ENCODE measurements at regions not wholly inside any gene's neighbourhood (a gene's known extent, or its start where the extent isn't known, plus 50 kb on each side); places are given as distances from the start of the nearest gene placed in this dataset.
"Not testable (repeated sequence)": the region's sequence is repeated elsewhere in the genome, so short reads cannot be mapped to it uniquely, and the experiment has no call there.

DNA sequence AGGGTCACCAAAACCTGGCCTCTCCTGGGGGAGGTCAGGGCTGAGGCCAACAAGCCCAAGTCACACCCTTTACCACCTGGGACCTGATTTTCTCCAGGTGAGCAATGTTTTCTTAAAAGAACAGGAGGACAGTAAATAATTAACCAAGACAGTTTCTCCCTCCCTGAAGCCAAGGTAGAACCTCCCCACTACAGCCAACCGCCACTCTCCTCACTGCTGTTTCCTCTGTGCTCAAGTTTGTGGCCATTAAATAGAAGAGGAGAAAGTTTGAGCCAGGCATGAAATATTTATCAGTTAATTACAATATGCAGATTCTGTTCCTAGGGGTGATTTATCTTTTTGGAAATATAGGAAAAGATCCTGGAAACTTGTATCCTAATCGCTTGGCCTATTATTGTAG lies 150.6 kb upstream of the ANKRD20A1 start:
- DNase-seq (ENCODE audit: low read depth), result not testable (repeated sequence)

DNA sequence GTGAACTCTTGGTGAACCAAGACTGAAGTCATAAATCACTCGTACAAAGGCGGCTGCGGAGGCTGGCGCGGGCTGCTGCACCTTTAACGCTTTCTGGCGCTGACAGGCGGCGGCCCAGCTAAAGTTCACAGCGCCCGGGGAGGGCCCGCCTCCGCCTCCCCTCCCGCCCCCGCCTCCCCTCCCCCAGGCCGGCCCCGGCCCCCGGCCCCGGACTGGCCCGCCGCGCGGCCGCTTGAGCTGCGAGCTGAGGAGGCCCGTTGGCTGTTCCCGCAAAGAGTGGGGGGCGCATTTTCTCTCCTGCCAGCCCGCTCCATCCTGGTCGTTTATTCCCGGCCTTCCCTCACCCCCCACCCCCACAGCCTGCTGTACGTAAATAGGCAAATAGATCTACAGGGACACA lies 147.3 kb upstream of the ANKRD20A1 start:
- not testable (repeated sequence) for DNase-seq (ENCODE audit: low read depth)

GRCh38 chr9:67711931-67712330 lies 146.8 kb upstream of the ANKRD20A1 start:
- DNase-seq (ENCODE audit: low read depth), result not testable (repeated sequence)

GRCh38 chr9:67712956-67713355 lies 145.8 kb upstream of the ANKRD20A1 start:
- not testable (repeated sequence) for DNase-seq (ENCODE audit: low read depth)

GRCh38 chr9:67717830-67718388 lies 140.8 kb upstream of the ANKRD20A1 start:
- peak; percentile 26 for DNase-seq (ENCODE audit: low read depth)

DNA sequence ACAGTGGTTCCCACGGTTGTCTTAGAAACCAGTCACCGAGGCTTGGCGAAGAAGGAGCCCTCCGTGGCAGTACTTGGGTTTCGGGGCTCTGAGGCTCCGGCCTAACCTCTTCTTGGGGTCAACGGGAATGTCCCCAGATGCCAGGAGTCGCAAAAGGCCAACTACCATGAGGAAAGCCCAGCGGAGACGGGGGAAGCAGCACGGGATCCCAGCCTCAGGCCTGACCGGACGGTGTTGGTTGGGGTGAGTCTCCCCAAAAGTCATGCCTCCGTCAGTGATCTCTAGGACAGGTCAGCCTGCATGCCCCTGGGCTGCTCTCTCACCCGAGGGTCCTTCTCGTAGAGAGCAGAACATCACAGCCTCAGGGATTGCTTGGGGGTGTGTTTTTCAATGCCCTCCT lies 138.2 kb upstream of the ANKRD20A1 start:
- not testable (repeated sequence) for DNase-seq (ENCODE audit: low read depth)

GRCh38 chr9:67722460-67723090 lies 136.2 kb upstream of the ANKRD20A1 start:
- not testable (repeated sequence) for DNase-seq (ENCODE audit: low read depth)

GRCh38 chr9:67723185-67723584 lies 135.5 kb upstream of the ANKRD20A1 start:
- not testable (repeated sequence) for DNase-seq (ENCODE audit: low read depth)

DNA sequence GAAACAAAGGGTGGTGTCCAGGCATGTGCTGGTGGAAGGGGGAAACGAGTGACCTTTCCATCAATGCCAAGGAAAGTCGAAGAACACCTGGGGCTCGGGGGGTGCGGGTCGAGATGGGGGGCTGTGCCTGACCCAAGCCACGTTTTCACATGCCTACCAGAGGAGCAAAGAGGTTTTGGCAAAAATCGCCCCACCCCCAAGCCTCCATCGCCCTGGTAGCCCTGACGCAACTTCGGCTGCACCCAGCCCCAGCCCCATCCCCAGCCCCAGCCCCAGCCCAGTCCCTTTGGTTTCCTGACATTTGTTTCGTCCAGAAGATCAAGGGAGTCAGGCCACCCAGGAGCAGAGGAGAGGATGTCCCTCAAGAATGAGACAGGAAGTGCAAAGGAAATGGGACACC lies 133.8 kb upstream of the ANKRD20A1 start:
- DNase-seq (ENCODE audit: low read depth), result not testable (repeated sequence)

GRCh38 chr9:67726213-67726988 lies 132.3 kb upstream of the ANKRD20A1 start:
- DNase-seq (ENCODE audit: low read depth), result not testable (repeated sequence)

- DNase-seq (ENCODE audit: low read depth), result not testable (repeated sequence)
These were observed 95.6 kb upstream of the ANKRD20A1 start for GRCh38 chr9:67763133-67763532.

GRCh38 chr9:67771807-67772206 lies 86.9 kb upstream of the ANKRD20A1 start:
- not testable (repeated sequence) for DNase-seq (ENCODE audit: low read depth)

GRCh38 chr9:67800170-67800569 lies 58.6 kb upstream of the ANKRD20A1 start:
- DNase-seq (ENCODE audit: low read depth), result not testable (repeated sequence)
